ENCODE measurements at regions not wholly inside any gene's neighbourhood (a gene's known extent, or its start where the extent isn't known, plus 50 kb on each side); places are given as distances from the start of the nearest gene placed in this dataset.

- DNase-seq (ENCODE audit: low spot score), result no peak
Observed at GRCh38 chr2:234632527-234633391, 135.9 kb upstream of the ARL4C start.

DNA sequence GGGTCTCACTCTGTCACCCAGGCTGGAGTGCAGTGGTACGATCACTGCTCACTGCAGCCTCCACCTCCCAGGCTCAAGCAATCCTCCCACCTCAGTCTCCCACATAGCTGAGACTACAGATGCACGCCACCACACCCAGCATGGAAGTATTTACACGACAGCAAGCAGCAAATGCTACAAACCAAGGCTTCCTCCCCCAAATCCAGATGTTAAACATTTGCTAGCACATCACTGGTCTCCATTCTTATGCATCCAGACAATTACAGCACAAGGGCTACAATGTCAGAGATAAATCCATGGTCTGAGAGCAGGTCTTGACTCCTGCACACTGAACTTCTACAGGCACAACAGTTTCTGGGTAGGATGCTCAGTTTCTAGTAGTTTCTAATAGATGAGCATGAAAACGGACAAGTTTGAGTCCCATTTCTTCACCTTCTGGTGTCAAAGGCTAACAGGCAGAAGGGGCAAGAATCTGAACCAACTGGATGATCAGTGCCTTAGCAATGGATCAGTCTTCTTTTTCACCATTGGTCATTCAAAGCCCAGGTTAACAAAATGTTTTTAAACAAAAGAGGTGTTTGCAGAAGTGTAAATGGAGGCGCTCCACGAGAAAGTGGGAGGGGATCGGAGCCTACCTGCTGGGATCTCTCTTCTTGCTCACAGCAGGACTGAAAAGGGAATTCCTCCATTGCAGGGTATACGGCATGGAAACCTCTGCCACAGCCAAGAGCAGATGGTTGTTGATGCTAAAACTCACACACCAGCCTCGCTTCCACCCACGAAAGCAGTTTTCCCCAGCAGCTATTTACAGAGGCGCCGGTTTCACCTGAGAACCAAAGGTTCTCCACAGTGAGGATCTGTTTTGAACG is 135.0 kb upstream of the ARL4C start:
- DNase-seq (ENCODE audit: low spot score), result no peak

GRCh38 chr2:234630801-234631261 is 133.9 kb upstream of the ARL4C start:
- no peak for DNase-seq (ENCODE audit: low spot score)

GRCh38 chr2:234629596-234629995 is 132.7 kb upstream of the ARL4C start:
- DNase-seq (ENCODE audit: low spot score), result no peak

- DNase-seq (ENCODE audit: low spot score), result no peak
Observed at GRCh38 chr2:234628953-234629352, 132.1 kb upstream of the ARL4C start.

DNA sequence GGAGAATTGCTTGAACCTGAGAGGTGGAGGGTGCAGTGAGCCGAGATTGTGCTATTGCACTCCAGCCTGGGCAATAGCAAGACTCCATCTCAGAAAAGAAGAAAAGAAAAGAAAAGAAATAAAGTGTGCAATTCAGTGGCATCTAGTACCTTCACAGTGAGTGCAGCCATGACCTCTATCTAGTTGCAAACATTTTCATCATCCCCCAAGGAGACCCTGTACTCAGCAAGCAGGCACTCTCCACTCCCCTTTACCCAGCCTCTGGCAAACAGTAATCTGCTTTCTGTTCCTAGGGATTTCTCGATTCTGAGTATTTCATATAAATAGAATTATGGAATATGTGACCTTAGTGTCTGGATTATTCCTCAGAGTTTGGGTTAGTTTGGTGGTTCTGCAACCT is 130.4 kb upstream of the ARL4C start:
- no peak for DNase-seq (ENCODE audit: low spot score)

DNA sequence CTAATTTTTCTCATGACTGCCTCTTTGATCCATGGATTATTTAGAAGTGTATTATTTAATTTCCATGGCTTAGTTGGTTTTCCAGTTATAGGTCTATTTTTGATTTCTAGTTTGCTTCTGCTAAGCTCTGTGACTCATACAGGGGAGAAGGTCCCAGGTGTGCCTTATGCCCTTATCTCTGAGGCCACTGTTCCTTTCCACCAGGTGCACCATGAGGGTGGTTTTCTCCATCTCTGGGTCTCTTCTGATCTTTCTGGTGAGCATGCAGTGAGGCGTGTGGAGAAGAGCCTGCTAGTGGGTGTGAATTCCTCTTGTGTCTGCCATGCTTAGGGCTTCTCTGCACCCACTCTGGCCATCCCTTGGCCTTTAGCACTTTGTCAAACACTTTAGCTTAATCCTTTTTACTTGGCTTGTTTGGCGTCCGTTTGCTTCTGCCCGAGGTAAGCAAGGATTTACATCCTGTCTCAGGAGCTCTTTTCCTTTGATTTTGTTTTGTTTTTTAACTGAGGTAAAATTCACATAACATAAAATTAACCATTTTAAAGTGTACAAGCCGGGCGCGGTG is 129.8 kb upstream of the ARL4C start:
- no peak for DNase-seq (ENCODE audit: low spot score)

GRCh38 chr2:234625626-234626250 is 128.9 kb upstream of the ARL4C start:
- DNase-seq (ENCODE audit: low spot score), result no peak

DNA sequence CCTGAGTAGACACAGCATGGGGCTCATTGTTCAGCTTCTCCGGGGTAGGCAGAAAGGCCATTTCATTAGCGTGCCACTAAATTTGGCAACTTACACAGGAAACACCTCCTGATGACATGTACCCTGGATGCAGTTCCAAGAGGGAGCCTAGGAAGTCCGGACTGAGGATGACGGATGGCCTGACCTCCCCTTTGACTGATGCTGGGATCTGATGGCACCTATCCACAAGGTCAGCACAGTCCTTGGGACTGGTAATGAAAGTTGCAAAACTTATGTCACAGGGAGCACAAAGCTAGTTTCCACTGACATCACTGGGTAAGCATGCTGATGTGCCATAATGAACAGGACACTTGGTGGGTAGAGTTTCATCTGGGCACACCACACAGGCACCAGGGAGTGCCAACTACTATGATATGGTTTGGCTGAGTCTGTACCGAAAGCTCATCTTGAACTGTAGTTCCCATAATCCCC is 126.7 kb upstream of the ARL4C start:
- DNase-seq (ENCODE audit: low spot score), result no peak

GRCh38 chr2:234621120-234621519 is 124.2 kb upstream of the ARL4C start:
- no peak for DNase-seq (ENCODE audit: low spot score)

DNA sequence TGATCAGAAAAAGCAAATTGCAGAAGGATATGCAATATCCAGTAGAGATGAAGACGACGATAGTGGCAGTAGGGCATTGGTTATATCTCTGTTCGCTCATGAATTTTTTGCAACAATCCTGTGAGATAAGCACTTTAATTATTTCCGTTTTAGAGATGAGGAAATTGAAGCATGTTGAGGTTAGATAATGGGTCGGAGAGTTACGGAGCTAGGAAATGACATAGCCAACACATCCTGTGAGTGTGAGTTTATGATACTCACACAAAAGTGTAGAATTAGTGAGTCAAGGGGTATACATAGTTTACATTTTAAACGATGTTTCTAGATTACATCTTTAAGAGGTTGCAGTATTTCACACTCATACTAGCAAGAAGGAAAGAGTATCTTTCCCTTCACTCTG is 123.1 kb upstream of the ARL4C start:
- DNase-seq (ENCODE audit: low spot score), result no peak

- no peak for DNase-seq (ENCODE audit: low spot score)
Observed at GRCh38 chr2:234615643-234616356, 118.9 kb upstream of the ARL4C start.

DNA sequence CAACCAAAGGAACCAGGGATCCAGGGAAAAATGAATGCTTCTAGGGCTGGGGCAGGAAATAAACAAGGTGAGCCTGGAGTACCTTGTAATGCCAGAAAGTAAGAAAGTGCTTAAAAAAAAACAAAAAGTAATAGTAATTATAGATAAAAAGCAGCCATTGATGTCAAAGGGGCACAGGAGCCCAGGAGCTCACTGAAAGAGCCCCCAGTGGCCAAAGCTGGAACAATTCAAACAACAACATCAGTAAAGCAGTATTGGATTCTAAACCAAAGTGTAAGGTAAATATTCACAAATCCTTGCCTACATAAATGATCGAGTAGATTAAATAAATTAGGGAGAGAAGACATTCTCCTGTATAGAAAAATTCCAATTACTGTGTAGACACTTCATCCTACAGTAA is 114.3 kb upstream of the ARL4C start:
- no peak for DNase-seq (ENCODE audit: low spot score)

GRCh38 chr2:234608946-234609345 is 112.1 kb upstream of the ARL4C start:
- DNase-seq (ENCODE audit: low spot score), result no peak

- no peak for DNase-seq (ENCODE audit: low spot score)
Observed at GRCh38 chr2:234607691-234608090, 110.8 kb upstream of the ARL4C start.

DNA sequence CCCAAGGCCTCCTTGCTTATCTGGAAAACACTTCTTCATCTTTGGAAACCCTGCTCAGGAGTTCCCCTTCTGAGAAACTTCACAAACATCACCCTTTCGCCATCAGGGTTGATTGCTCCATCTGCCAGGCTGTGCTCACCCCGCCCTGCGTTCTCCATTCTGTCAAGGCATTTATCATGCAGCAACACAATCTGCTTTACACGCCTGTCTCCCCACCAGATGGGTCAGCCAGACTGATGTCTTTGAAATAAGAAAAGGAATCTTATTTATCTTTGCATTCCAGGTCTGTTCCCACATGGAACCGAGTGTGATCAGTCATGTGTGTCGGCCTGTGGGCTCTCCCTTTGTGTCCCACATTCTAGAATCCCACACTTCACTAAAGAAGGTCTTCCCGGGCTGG is 110.0 kb upstream of the ARL4C start:
- DNase-seq (ENCODE audit: low spot score), result no peak

- no peak for DNase-seq (ENCODE audit: low spot score)
Observed at GRCh38 chr2:234603619-234604018, 106.7 kb upstream of the ARL4C start.

DNA sequence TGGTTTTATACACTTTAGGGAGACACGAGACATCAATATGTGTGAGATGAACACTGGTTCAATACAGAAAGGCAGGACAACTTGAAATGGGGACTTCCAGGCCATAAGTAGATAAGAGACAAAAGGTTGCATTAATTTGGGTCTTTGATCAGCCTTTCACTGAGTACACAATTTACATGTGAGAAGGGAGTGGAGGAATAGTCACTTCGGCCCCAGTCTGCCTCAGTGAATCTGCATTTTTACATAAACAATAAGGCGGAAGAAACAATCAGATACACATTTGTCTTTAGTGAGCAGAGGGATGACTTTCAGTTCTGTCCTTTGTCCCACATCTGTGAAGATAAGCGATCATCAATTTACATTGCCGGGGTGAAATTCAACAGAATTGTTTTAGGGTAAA is 104.3 kb upstream of the ARL4C start:
- DNase-seq (ENCODE audit: low spot score), result no peak

DNA sequence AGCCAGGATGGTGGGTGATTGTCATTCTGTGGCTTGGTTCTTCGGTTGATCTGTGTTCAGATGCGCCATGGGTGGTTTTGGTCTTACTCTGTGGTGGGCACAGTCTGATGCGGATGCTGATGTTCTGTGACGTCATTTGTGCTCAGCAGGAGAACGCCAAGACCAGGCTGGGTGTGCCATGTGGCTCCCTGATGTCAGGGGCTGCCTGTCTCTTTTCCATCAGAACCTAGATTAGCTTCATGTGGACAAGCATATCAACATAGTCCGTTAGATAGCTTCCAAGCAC is 100.6 kb upstream of the ARL4C start:
- DNase-seq (ENCODE audit: low spot score), result no peak

DNA sequence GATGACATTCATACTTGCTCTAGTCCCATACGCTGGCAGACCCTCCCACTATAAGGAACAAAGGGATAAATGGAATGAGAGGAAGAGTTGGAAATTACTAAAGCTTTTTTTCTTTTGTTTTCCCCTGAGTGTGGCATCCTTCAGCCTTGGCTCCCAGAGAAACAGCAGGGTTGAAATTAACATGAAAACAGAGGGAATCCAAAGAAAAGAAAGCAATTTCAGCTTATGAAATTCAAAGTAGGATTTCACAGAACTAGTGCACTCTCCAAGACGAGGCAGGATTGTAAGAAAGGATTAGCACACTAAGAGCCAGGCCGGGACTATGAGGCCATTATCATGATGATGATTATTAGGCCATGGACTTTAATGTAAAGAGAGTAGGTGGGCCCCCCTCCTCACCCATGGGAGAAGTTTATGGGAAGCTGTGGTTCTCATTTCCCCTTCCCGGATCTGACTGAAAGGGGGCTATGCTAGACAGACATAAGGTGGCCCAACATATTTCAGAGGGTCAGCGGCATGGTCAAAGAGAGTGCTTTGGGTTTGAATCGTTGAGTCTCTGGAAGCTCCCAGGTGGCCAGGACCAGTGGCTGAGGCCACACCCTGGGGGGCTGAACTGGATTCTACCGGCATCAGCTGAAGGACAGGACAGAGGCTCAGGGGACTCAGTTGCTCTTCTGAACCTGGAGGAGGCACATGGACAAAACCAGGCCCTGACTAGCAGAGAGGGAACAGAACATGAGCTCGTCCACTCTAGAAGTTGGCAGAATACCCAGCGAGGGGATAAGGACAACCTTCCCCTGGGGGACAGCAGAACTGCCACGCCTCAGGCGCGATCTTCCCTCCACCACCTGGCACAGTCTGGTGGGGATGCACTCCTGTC is 100.1 kb upstream of the ARL4C start:
- DNase-seq (ENCODE audit: low spot score), result no peak

- DNase-seq (ENCODE audit: low spot score), result no peak
Observed at GRCh38 chr2:234595829-234596228, 98.9 kb upstream of the ARL4C start.

Measured in left forelimb (tissue), 1 donor.